Sigmoid colon (tissue), 4 donors: ENCODE measurements at regions not wholly inside any gene's neighbourhood (a gene's known extent, or its start where the extent isn't known, plus 50 kb on each side); places are given as distances from the start of the nearest gene placed in this dataset.

Source experiments
- POLR2A ChIP-seq, 2 donors: fragments of 450-650 bp; IDR thresholded peaks; one replicate each; pipeline ENCODE4 v1.6.1; 2016; ENCODE audit warnings: antibody characterized with exemption in 2 of 2, mild to moderate bottlenecking in 2 of 2, moderate library complexity in 2 of 2
- POLR2AphosphoS5 ChIP-seq, 4 donors: sonication (generic); formaldehyde crosslinking; IDR thresholded peaks; one replicate each; pipeline ENCODE4 v1.6.1; 2017; ENCODE audit warnings: antibody characterized with exemption in 4 of 4
- TF ChIP-seq, protein P1 (sequence below), 4 experiments: fragments of 450-650 bp in 3 of 4; fragments of 200-600 bp in 1 of 4; IDR thresholded peaks; one replicate each; pipeline ENCODE4 v1.5.1; 2016 to 2019; ENCODE audit warnings: antibody characterized with exemption in 4 of 4, mild to moderate bottlenecking in 3 of 4, moderate library complexity in 2 of 4

DNA sequence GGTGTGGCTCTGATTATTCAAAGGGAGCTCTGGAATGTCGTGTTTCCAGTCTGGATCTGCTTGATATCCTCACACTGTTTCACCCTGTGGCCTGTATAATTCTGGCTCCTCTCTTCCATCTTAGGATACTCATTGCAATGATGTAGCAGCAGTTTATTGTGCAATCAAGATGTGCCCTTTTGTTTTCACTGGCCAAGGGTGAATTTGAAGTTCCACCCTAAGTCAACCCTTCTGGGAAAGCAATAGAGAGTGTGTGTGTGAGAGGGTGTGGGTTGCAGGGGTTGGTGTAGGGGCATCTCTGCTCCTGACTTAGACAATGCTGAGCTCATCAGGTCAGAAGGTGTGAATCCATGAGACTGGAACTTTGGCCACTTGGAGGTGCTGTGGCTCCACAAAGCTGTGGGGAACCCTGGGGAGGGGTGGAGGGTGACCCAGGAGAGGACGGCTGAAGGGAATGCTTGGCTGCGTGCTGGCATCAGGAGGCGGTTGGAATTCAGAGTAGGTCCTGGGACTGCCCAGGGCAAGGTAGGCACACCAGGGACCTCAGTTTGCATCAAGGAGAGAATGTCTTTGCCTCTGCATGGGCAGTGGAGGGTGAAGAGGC lies 118.0 kb upstream of the PRSS58 start:
- TF ChIP-seq, protein P1, sequence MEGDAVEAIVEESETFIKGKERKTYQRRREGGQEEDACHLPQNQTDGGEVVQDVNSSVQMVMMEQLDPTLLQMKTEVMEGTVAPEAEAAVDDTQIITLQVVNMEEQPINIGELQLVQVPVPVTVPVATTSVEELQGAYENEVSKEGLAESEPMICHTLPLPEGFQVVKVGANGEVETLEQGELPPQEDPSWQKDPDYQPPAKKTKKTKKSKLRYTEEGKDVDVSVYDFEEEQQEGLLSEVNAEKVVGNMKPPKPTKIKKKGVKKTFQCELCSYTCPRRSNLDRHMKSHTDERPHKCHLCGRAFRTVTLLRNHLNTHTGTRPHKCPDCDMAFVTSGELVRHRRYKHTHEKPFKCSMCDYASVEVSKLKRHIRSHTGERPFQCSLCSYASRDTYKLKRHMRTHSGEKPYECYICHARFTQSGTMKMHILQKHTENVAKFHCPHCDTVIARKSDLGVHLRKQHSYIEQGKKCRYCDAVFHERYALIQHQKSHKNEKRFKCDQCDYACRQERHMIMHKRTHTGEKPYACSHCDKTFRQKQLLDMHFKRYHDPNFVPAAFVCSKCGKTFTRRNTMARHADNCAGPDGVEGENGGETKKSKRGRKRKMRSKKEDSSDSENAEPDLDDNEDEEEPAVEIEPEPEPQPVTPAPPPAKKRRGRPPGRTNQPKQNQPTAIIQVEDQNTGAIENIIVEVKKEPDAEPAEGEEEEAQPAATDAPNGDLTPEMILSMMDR (IDR thresholded peaks at IDR 0.05): no peak
- TF ChIP-seq POLR2A (IDR thresholded peaks at IDR 0.05) (no peak), POLR2AphosphoS5 (IDR thresholded peaks at IDR 0.05) (no peak)
